Activated T-helper 17 cell treated with anti-CD3 and anti-CD28 coated beads, Interleukin-2, amount 50 U/mL, for 72 hours (primary cell): ENCODE measurements at regions not wholly inside any gene's neighbourhood (a gene's known extent, or its start where the extent isn't known, plus 50 kb on each side); places are given as distances from the start of the nearest gene placed in this dataset.
A peak's percentile ranks its signal among the peaks of the same experiment; 100 is the strongest.

ENCODE experiments used
- ATAC-seq: fragments of 150-1000 bp; cut with Tn5 transposase; replicated peaks from 2 replicates; pipeline ENCODE4 v1.10.0; 2021; ENCODE audit warnings: mild to moderate bottlenecking, moderate library complexity
- H3K27ac Mint-ChIP-seq: one replicate; pipeline ENCODE4 v1.8.0; 2022; ENCODE audit warnings: mixed read lengths
- H3K27me3 Mint-ChIP-seq: one replicate; pipeline ENCODE4 v1.8.0; 2022; ENCODE audit warnings: mixed read lengths
- H3K36me3 Mint-ChIP-seq: one replicate; pipeline ENCODE4 v1.8.0; 2022; ENCODE audit warnings: low read depth, mild to moderate bottlenecking, mixed read lengths
- H3K4me1 Mint-ChIP-seq: one replicate; pipeline ENCODE4 v1.8.0; 2022; ENCODE audit warnings: mixed read lengths
- H3K4me3 Mint-ChIP-seq: one replicate; pipeline ENCODE4 v1.8.0; 2022; ENCODE audit warnings: mild to moderate bottlenecking, mixed read lengths
- H3K9me3 Mint-ChIP-seq: one replicate; pipeline ENCODE4 v1.8.0; 2022; ENCODE audit warnings: mixed read lengths

DNA sequence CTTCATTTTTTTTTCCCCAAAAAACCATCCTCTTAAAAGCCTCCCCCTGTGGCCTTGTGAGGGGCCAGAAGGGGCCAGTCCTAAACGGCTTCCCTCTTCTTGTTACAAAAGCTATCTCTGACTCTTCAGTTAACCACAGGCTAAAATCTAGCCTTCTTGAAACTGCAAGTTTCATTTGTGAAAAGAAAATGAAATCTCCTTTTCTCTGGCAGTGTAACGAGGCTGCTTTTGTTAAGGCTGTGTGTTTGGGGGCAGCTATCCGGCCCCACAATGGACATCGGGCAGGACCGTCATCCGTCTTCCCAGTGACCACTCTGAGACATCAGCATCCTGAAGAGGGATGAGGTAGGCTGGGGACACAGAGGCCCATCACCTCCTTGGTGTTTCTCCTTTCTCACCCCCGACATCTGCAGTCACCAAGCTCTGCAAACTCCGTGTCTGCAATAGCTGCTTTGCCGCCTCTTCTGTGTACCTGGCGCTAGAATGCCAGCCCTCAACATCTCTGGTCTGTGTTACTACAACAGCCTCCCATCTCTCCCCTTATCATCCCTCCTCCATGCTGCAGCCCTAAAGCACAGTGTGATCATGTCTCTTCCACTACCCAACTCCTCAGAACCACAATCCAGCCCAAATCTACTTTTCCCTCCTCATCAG, 94.0 kb downstream of the RCN1 start:
- Mint-ChIP-seq H3K36me3 (no peaks in the 10 kb centered on the region), H3K27ac (no peak overlapping the region), H3K4me1 (no peaks in the 10 kb centered on the region), H3K27me3 (peaks cover 20% of the 10 kb centered on the region), H3K9me3 (no peaks in the 10 kb centered on the region), H3K4me3 (no peak overlapping the region)
- no peak for ATAC-seq

DNA sequence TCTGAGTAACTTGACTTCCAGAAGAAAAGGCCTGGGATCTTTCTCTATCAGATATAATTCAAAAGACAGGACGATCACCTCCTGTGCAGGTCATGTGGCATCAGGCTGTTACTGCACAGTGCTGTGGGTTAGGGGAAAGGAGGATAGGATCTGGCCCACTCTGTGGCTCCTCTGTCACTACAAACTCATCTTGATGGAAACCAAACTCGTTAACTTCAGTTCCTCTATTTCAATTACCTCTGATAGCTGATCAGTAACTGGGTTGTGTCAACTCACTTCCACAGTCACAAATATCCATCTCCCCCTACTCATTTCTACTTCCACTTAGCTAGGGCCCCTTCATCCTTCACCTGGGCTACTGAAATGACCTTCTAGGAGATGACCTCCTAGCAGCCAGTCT, 95.2 kb downstream of the RCN1 start:
- Mint-ChIP-seq H3K9me3 (no peaks in the 10 kb centered on the region), H3K27ac (no peak overlapping the region), H3K27me3 (peaks cover 14% of the 10 kb centered on the region), H3K4me3 (no peak overlapping the region), H3K4me1 (no peaks in the 10 kb centered on the region), H3K36me3 (no peaks in the 10 kb centered on the region)
- no peak for ATAC-seq

DNA sequence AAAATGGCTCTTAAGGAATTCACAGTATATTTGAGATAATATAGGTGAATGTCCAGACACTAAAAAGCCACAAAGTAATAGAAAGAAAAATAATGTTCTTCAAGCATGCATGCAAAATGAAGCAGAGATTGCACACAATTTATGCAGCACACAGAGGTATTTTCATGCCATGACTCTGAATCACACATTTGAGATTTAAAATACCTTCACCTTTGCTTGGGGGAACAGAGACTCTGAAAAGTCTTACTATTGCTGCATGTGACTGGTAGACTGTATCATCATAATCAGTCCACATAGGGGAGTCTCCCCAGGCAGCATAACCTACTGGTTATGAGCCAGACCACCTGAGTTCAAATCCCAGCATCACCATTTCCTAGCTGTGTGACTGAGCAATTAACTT, 96.2 kb downstream of the RCN1 start:
- no peaks in the 10 kb centered on the region for H3K36me3 Mint-ChIP-seq
- ATAC-seq: no peak

DNA sequence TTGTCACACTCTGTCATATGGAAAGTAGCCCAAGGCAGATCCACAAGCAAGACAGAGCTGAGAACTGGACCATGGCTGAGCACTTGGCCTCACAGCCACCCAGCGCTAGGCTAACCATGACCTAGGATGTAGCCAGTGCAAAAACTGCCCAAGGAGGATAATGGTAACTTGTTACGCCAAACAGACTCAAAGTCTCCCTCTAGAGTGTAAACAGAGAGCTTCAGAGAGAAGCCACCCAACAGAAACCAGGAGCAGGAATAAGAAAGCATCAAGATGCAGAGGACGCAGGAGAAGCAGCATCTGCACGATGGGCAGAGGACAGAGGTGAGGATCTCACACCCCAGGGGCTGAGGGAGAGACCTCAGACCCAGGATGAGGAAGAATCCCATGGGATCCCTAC, 97.9 kb downstream of the RCN1 start:
- no peak overlapping the region for H3K27ac Mint-ChIP-seq
- H3K27me3 Mint-ChIP-seq: peaks cover 19% of the 10 kb centered on the region
- no peaks in the 10 kb centered on the region for H3K9me3 Mint-ChIP-seq
- peak; percentile 16 for ATAC-seq
- no peaks in the 10 kb centered on the region for H3K4me1 Mint-ChIP-seq
- no peaks in the 10 kb centered on the region for H3K36me3 Mint-ChIP-seq
- no peak overlapping the region for H3K4me3 Mint-ChIP-seq

More for the DNA sequence above, 96.2 kb downstream of the RCN1 start:
- Mint-ChIP-seq H3K4me3 (no peak overlapping the region), H3K9me3 (no peaks in the 10 kb centered on the region), H3K27ac (no peak overlapping the region), H3K4me1 (no peaks in the 10 kb centered on the region), H3K27me3 (peaks cover 14% of the 10 kb centered on the region)

DNA sequence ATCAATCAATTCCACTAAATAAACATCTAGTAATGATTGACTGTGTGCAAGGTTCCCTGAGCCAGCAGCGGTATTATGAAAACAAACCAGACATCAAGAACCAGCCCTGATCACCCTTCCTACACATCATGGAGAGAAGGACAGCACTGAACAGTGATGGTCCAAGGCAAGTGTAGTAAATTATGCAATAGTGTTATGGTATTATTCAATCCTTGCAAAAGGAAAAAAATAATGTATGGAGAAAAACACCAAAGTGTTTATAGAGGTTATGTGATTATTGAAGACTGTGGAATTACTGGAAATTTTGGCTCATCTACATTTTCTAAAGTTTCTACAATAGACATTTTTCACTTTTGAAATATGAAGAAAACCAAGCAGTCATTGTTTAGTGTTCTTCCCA, 105.3 kb downstream of the RCN1 start:
- H3K4me3 Mint-ChIP-seq: no peak overlapping the region
- H3K9me3 Mint-ChIP-seq: no peaks in the 10 kb centered on the region
- ATAC-seq: no peak
- H3K4me1 Mint-ChIP-seq: no peaks in the 10 kb centered on the region
- H3K27ac Mint-ChIP-seq: no peak overlapping the region
- H3K36me3 Mint-ChIP-seq: no peaks in the 10 kb centered on the region
- H3K27me3 Mint-ChIP-seq: peaks cover 35% of the 10 kb centered on the region

DNA sequence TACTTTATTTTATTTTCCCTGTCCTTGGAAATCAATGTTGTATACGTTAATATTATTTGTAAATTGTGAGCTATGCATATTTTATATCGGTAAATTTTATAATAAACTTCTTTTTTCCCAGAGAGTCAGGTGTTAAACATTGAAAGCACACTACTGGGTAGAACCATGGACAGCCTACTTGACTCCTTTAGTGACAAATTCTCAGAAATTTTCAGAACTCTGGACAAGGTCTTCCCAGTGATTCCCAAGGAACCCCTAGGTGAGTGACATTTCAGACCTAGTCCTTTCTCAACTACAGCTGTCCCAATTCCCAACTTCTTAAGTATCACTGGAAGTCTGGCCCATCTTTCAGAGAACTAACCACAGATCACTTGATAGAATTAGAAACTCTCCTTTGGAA, 107.2 kb downstream of the RCN1 start:
- no peak overlapping the region for H3K27ac Mint-ChIP-seq
- no peaks in the 10 kb centered on the region for H3K4me1 Mint-ChIP-seq
- peaks cover 33% of the 10 kb centered on the region for H3K27me3 Mint-ChIP-seq
- H3K36me3 Mint-ChIP-seq: no peaks in the 10 kb centered on the region
- no peaks in the 10 kb centered on the region for H3K9me3 Mint-ChIP-seq
- H3K4me3 Mint-ChIP-seq: no peak overlapping the region
- no peak for ATAC-seq

DNA sequence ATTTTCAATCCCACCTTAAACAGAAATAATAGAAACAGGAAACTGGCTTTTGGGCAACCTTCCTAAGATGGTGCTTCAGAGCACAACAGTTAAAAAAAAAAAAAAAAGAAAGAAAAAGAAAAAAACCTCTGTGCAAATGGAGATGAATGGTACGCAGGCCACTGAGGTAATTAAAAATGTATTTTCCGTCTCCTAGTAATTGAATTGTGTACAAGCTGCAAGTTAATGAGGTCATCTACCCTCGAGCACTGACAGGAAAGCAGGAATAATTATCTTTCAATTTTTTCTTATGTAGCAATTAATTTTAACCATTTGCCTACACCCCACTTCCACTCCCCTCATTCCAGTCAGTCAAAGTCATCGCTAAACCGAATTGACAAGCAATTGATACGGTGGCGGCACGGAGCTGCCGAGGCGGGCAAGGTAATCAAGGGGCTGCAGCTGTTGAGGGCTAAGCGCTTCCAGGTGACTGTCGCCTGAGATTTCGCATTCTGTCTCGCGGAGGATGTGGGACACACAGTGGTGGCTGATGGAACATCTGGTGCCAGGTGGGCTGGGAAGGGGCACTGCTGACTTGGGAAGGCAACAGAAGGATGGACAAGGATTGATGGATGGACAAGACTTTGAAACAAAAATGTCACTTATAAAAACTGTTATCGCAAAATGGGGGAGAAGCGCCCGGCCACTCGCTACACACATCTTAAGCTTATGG, 109.4 kb downstream of the RCN1 start:
- no peaks in the 10 kb centered on the region for H3K4me1 Mint-ChIP-seq
- ATAC-seq: no peak
- no peaks in the 10 kb centered on the region for H3K36me3 Mint-ChIP-seq
- peaks cover 29% of the 10 kb centered on the region for H3K27me3 Mint-ChIP-seq
- H3K27ac Mint-ChIP-seq: no peak overlapping the region
- no peak overlapping the region for H3K4me3 Mint-ChIP-seq
- no peaks in the 10 kb centered on the region for H3K9me3 Mint-ChIP-seq

DNA sequence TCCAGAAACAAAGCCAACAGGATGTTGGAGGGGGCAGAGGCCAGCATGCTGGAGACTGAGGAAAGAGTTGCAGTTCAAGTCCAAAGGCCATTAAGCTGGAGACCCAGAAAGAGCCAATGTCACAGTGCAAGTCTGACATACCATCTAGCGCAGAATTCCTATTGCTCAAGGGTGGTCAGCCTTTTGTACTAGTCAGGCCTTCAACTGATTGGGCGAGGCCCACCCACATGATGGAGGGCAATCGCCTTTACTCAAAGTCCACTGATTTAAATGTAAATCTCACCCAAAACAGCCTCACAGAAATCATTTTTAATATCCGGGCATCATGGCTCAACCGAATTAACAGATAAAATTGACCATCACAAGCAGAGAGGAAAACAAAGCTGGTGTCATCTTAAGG, 113.9 kb downstream of the RCN1 start:
- no peak overlapping the region for H3K4me3 Mint-ChIP-seq

DNA sequence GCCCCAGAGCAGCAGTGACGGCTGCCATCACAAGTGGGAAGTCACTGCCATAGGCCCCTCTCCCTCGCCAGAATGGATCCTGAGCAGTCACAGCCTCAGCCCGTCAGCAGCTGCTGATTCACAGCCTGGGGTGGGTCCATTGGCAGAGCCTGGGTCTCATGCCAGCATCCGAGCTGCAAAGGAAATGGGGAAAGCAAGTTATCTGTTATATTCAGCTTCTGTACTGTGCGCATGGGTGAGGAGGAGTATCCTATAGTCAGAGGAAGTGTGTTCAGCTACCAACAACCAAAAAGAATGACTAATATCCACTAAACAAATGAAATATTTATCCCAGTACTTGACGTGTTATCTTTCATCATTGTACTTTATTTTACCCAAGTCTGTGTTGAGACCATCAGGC, 119.7 kb downstream of the RCN1 start:
- Mint-ChIP-seq H3K36me3 (no peaks in the 10 kb centered on the region), H3K9me3 (no peaks in the 10 kb centered on the region), H3K4me3 (no peak overlapping the region), H3K27ac (peak overlapping the region; percentile 29), H3K4me1 (no peaks in the 10 kb centered on the region), H3K27me3 (peaks cover 31% of the 10 kb centered on the region)
- no peak for ATAC-seq

More for the DNA sequence above, 113.9 kb downstream of the RCN1 start:
- Mint-ChIP-seq H3K27me3 (peaks cover 26% of the 10 kb centered on the region), H3K4me1 (no peaks in the 10 kb centered on the region), H3K9me3 (no peaks in the 10 kb centered on the region), H3K36me3 (no peaks in the 10 kb centered on the region), H3K27ac (no peak overlapping the region)
- ATAC-seq: no peak

DNA sequence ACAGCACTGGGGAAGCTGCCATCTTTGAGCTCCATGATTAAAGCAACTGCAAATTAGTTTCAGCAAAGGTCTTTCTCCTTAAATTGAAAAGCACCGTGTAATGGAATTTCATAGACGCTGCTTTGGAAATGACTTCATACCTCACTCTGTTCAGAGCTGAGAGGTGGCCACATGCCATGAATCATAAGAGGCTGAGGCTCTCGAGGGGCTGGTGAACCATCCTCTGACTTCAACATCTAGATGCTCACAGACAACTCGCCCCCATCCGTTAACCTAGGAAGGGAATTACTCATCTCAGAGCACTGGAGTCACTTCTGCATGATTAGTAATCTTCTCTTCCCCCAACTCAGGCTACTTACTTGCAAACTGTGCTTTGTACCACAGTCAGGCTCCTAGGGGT, 122.3 kb downstream of the RCN1 start:
- peak; percentile 97 for ATAC-seq
- H3K4me1 Mint-ChIP-seq: no peaks in the 10 kb centered on the region
- no peaks in the 10 kb centered on the region for H3K36me3 Mint-ChIP-seq
- H3K27ac Mint-ChIP-seq: no peak overlapping the region
- H3K4me3 Mint-ChIP-seq: no peak overlapping the region
- H3K9me3 Mint-ChIP-seq: no peaks in the 10 kb centered on the region
- H3K27me3 Mint-ChIP-seq: peaks cover 21% of the 10 kb centered on the region

DNA sequence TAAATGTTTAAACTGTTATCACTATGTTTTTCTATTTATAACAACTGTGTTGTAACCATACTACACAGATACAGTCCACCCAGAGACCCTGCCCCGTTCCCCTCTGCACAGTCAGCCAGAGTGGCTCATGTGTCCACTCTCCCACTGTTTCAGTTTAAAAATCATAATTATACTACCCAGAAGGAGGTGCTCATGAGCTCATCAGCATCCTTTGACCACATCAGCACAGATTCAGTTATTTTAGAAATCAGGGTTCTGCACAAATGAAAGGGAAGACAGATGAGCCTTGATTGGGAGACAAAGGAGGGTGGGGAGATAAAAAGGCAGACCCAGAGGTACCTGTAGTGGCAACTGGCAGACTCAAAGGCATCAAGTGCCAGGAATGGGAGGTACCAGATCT, 124.3 kb downstream of the RCN1 start:
- Mint-ChIP-seq H3K9me3 (no peaks in the 10 kb centered on the region), H3K27me3 (peaks cover 9% of the 10 kb centered on the region), H3K4me3 (no peak overlapping the region), H3K4me1 (no peaks in the 10 kb centered on the region), H3K27ac (no peak overlapping the region), H3K36me3 (no peaks in the 10 kb centered on the region)
- ATAC-seq: no peak

DNA sequence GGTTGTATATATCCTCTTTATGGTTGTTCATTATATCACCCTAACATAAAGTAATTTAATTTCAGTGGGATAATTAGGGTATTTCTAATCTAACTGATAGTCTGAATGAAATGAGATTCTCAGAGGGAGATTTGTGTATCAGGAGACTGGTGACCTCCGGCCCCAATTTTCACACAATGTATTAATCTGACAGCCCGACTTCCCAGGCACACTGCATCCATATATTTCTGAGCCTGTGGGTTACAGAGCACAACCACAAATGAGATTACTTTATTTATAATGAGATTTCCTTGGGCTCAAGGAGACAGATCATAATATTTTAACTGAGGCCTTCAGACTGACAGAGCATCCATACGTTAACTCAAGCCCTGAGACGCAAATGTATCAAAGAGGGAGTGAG, 125.9 kb downstream of the RCN1 start:
- no peak overlapping the region for H3K27ac Mint-ChIP-seq
- H3K27me3 Mint-ChIP-seq: peaks cover 3% of the 10 kb centered on the region
- no peak overlapping the region for H3K4me3 Mint-ChIP-seq
- H3K36me3 Mint-ChIP-seq: no peaks in the 10 kb centered on the region
- no peaks in the 10 kb centered on the region for H3K9me3 Mint-ChIP-seq
- no peak for ATAC-seq
- no peaks in the 10 kb centered on the region for H3K4me1 Mint-ChIP-seq

DNA sequence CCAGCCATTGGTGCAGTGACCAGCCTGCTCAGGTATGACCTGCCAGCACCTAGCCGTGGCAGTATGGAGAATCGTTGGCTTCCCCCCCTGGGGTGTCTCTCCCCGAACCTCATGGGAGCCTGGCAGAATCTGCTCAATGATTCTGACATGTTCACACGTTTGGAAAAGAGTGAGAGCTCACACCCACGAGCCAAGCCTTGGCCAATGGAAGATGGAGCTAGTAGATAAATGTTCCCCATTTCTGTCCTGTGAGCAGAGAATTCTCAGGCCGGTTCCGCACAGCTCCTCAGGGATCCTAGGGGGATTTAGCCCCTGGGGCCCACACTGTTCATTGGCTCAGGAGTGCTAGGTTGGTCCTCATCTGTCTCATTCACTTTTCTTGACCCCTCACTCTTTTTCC, 128.4 kb downstream of the RCN1 start:
- Mint-ChIP-seq H3K9me3 (no peaks in the 10 kb centered on the region), H3K4me3 (no peak overlapping the region), H3K27ac (no peak overlapping the region), H3K4me1 (no peaks in the 10 kb centered on the region), H3K27me3 (peaks cover 5% of the 10 kb centered on the region), H3K36me3 (no peaks in the 10 kb centered on the region)
- no peak for ATAC-seq

DNA sequence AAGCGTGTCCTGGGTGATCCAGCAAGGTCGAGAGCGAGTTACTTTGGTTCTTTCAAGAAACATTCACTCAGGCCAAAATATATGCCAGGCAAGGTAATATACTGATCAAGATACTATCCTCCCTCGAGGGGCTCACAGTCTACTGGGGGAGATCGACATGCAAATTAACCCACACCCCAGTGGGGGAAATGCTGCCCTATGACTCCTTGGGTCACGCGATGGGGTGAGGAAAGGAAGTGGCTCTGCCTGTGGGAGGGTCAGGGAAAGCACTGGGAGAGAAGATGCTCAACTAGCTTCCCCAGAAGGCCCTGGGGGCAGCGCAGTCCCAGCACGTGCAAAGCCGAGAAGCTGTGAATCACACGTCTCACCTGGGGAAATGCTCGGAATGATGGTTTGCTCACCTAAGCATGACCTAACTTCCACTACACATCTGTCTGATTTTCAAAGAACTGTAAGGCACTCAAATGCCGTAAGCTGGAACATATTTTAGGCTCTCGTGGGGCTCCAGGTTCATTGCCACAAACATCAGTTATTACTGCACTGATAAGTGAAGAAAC, 130.7 kb downstream of the RCN1 start:
- Mint-ChIP-seq H3K4me3 (no peak overlapping the region), H3K27ac (no peak overlapping the region), H3K27me3 (peaks cover 10% of the 10 kb centered on the region), H3K4me1 (no peaks in the 10 kb centered on the region), H3K9me3 (no peaks in the 10 kb centered on the region), H3K36me3 (no peaks in the 10 kb centered on the region)
- no peak for ATAC-seq

DNA sequence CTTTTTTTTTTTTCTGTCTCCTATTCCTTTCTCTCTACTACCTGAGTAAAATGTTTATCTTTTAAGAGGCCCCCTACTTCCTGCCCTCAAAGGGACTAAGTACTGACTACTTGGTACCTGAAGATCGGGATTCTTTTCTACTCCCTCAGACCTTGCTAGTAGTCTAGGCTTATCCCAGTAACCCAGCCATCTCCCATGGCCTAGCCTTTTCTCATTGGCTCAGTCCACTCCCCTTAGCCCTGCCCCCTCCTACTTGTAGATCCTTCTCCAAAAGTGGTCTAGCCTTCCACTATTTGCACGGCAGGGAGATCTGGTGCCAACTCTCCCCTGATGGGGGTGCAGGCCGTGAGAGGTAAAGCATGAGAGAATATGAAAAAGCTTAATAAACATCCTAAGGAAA, 133.7 kb downstream of the RCN1 start:
- Mint-ChIP-seq H3K4me3 (no peak overlapping the region), H3K27me3 (peaks cover 16% of the 10 kb centered on the region), H3K9me3 (no peaks in the 10 kb centered on the region), H3K27ac (no peak overlapping the region), H3K36me3 (no peaks in the 10 kb centered on the region), H3K4me1 (no peaks in the 10 kb centered on the region)
- no peak for ATAC-seq
